ENCODE measurements at regions not wholly inside any gene's neighbourhood (a gene's known extent, or its start where the extent isn't known, plus 50 kb on each side); places are given as distances from the start of the nearest gene placed in this dataset.

DNA sequence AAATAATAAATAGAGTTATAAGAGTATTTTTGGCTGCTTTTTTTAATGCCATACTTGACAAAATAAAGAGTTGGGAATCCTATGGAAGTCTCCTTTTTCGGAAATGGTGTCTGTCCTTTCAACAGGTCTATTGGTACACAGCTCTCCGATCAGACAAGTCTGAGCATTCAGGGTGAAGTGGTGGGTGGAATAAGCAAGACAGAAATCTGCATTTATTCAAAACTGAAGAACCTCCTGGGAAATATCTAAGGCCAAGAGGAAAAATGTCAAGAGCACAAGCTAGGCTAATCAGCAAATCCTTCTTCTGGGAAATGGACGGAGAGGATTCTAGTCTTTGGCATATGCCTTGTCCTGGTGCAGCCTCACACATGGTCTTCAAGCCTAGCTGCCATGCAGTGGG lies 309.0 kb downstream of the CENPC start:
- TF ChIP-seq, protein P1, sequence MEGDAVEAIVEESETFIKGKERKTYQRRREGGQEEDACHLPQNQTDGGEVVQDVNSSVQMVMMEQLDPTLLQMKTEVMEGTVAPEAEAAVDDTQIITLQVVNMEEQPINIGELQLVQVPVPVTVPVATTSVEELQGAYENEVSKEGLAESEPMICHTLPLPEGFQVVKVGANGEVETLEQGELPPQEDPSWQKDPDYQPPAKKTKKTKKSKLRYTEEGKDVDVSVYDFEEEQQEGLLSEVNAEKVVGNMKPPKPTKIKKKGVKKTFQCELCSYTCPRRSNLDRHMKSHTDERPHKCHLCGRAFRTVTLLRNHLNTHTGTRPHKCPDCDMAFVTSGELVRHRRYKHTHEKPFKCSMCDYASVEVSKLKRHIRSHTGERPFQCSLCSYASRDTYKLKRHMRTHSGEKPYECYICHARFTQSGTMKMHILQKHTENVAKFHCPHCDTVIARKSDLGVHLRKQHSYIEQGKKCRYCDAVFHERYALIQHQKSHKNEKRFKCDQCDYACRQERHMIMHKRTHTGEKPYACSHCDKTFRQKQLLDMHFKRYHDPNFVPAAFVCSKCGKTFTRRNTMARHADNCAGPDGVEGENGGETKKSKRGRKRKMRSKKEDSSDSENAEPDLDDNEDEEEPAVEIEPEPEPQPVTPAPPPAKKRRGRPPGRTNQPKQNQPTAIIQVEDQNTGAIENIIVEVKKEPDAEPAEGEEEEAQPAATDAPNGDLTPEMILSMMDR (conservative IDR thresholded peaks at IDR 0.05; ENCODE audit: low read length): no peak
- TF ChIP-seq EZH2phosphoT487 (IDR thresholded peaks at IDR 0.05; ENCODE audit: borderline replicate concordance): no peak
